Right cardiac atrium (tissue), 5 donors: ENCODE measurements at regions not wholly inside any gene's neighbourhood (a gene's known extent, or its start where the extent isn't known, plus 50 kb on each side); places are given as distances from the start of the nearest gene placed in this dataset.

Source experiments
- ATAC-seq, 2 donors: fragments of 200-7000 bp; cut with Tn5 transposase; one replicate each; pipeline versions ENCODE4 v1.8.0 to v1.9.1; 2020; ENCODE audit warnings: moderate library complexity in 2 of 2, mild to moderate bottlenecking in 1 of 2
- DNase-seq, 3 donors: peaks; one replicate each; pipeline ENCODE4 v3.0.0-alpha.2; 2020
- H3K27ac ChIP-seq: one replicate; pipeline ENCODE4 v1.5.1; 2013; ENCODE audit warnings: mild to moderate bottlenecking, low read length, control low read depth, moderate library complexity
- H3K27me3 ChIP-seq: one replicate; pipeline ENCODE4 v1.6.1; 2013; ENCODE audit not compliant: control insufficient read depth, insufficient read depth
- H3K4me1 ChIP-seq: one replicate; pipeline ENCODE4 v1.6.1; 2013; ENCODE audit warnings: low read length; ENCODE audit not compliant: control insufficient read depth, insufficient read depth
- H3K4me3 ChIP-seq: one replicate; pipeline ENCODE4 v1.5.1; 2013; ENCODE audit warnings: low read length, control low read depth
- H3K9me3 ChIP-seq: one replicate; pipeline ENCODE4 v1.6.1; 2013; ENCODE audit warnings: low read length; ENCODE audit not compliant: control insufficient read depth
- WGBS: extraction: QIAGEN DNeasy Blood & Tissue Kit; methylation state at CpG from one replicate; pipeline ENCODE4 v1.1.7; 2013; 5-methylcytosine and 5-hydroxymethylcytosine counted together
- intact Hi-C, 4 donors: fragments of 100-400 bp; cut with DNase I; formaldehyde crosslinking; loops; one replicate each; pipeline versions ENCODE4 v1.11.0 to v1.14.0; 2022 to 2023
- donor health status: healthy with polysubstance abuse.
- donor health status: DM: no; HTN: yes; CAD: no.
- donor health status: DM: no; HTN: no; CAD: no.
- donor health status: DM: no; HTN: yes; CAD: no; lungs with severe emphysema.
- donor health status: DM: yes; HTN: yes; CAD: no.

- WGBS = 79% methylated on average over 3 of the region's 3 CpGs
These were observed 1006.4 kb upstream of the TMEM132C start for GRCh38 chr12:127260531-127260930.

GRCh38 chr12:127260999-127261398 is 1006.0 kb upstream of the TMEM132C start:
- WGBS = 79% methylated on average over 7 of the region's 7 CpGs

More at GRCh38 chr12:127260531-127260930, 1006.4 kb upstream of the TMEM132C start:
- intact Hi-C loops = no loop called here
- Histone ChIP-seq H3K4me1 (no peaks in the 10 kb centered on the region), H3K27ac (no peak overlapping the region), H3K4me3 (no peak overlapping the region), H3K27me3 (no peaks in the 10 kb centered on the region), H3K9me3 (no peaks in the 10 kb centered on the region)
- ATAC-seq = no peak
- DNase-seq = no peak

GRCh38 chr12:127262615-127263014 is 1004.4 kb upstream of the TMEM132C start:
- Histone ChIP-seq H3K4me1 (no peaks in the 10 kb centered on the region), H3K9me3 (no peaks in the 10 kb centered on the region), H3K4me3 (no peak overlapping the region), H3K27me3 (no peaks in the 10 kb centered on the region), H3K27ac (no peak overlapping the region)
- no peak for ATAC-seq
- no peak for DNase-seq
- WGBS = 70% methylated on average over 1 of the region's 1 CpG
- intact Hi-C loops = no loop called here

More at GRCh38 chr12:127260999-127261398, 1006.0 kb upstream of the TMEM132C start:
- no peak overlapping the region for H3K4me3 ChIP-seq
- intact Hi-C loops = no loop called here
- ATAC-seq (no peak), DNase-seq (no peak)
- H3K9me3 ChIP-seq = no peaks in the 10 kb centered on the region
- no peaks in the 10 kb centered on the region for H3K27me3 ChIP-seq
- H3K4me1 ChIP-seq = no peaks in the 10 kb centered on the region
- H3K27ac ChIP-seq = no peak overlapping the region

- Histone ChIP-seq H3K27me3 (no peaks in the 10 kb centered on the region), H3K4me3 (no peak overlapping the region), H3K4me1 (no peaks in the 10 kb centered on the region), H3K27ac (no peak overlapping the region), H3K9me3 (no peaks in the 10 kb centered on the region)
- DNase-seq (no peak), ATAC-seq (no peak)
- 92% methylated on average over 9 of the region's 9 CpGs for WGBS
- intact Hi-C loops = no loop called here
These were observed 1003.3 kb upstream of the TMEM132C start for GRCh38 chr12:127263621-127264020.

GRCh38 chr12:127267128-127267527 is 999.8 kb upstream of the TMEM132C start:
- Histone ChIP-seq H3K27ac (no peak overlapping the region), H3K27me3 (no peaks in the 10 kb centered on the region), H3K4me3 (no peak overlapping the region), H3K9me3 (no peaks in the 10 kb centered on the region), H3K4me1 (no peaks in the 10 kb centered on the region)
- 86% methylated on average over 4 of the region's 4 CpGs for whole genome bisulfite sequencing
- DNase-seq (no peak), ATAC-seq (no peak)
- intact Hi-C loops = no loop called here

- Histone ChIP-seq H3K27ac (no peak overlapping the region), H3K4me1 (no peaks in the 10 kb centered on the region), H3K4me3 (no peak overlapping the region), H3K27me3 (no peaks in the 10 kb centered on the region), H3K9me3 (no peaks in the 10 kb centered on the region)
- 55% methylated on average over 8 of the region's 8 CpGs for WGBS
- DNase-seq (no peak), ATAC-seq (no peak)
- intact Hi-C loops = no loop called here
These were observed 998.8 kb upstream of the TMEM132C start for GRCh38 chr12:127268213-127268612.

- 68% methylated on average over 6 of the region's 6 CpGs for WGBS
- ATAC-seq (no peak), DNase-seq (no peak)
- H3K27me3 ChIP-seq = no peaks in the 10 kb centered on the region
- intact Hi-C loops = no loop called here
- H3K27ac ChIP-seq = no peak overlapping the region
- H3K9me3 ChIP-seq = no peaks in the 10 kb centered on the region
- no peaks in the 10 kb centered on the region for H3K4me1 ChIP-seq
- H3K4me3 ChIP-seq = no peak overlapping the region
These were observed 998.1 kb upstream of the TMEM132C start for GRCh38 chr12:127268706-127269425.

- intact Hi-C loops = no loop called here
- no peak for ATAC-seq
- Histone ChIP-seq H3K4me1 (no peaks in the 10 kb centered on the region), H3K27ac (no peak overlapping the region), H3K4me3 (no peak overlapping the region), H3K27me3 (peaks cover under 1% of the 10 kb centered on the region), H3K9me3 (no peaks in the 10 kb centered on the region)
- WGBS = 72% methylated on average over 3 of the region's 3 CpGs
- DNase-seq = no peak
These were observed 996.8 kb upstream of the TMEM132C start for GRCh38 chr12:127270193-127270592.

GRCh38 chr12:127271776-127272175 is 995.2 kb upstream of the TMEM132C start:
- H3K27ac ChIP-seq = no peak overlapping the region
- no peaks in the 10 kb centered on the region for H3K4me1 ChIP-seq
- H3K27me3 ChIP-seq = peaks cover 3% of the 10 kb centered on the region
- DNase-seq = no peak
- H3K4me3 ChIP-seq = no peak overlapping the region
- intact Hi-C loops = no loop called here
- ATAC-seq = no peak
- no peaks in the 10 kb centered on the region for H3K9me3 ChIP-seq
- WGBS = 90% methylated on average over 10 of the region's 10 CpGs

- DNase-seq (no peak), ATAC-seq (no peak)
- H3K27me3 ChIP-seq = peaks cover 3% of the 10 kb centered on the region
- H3K27ac ChIP-seq = no peak overlapping the region
- no peaks in the 10 kb centered on the region for H3K9me3 ChIP-seq
- intact Hi-C loops = no loop called here
- H3K4me3 ChIP-seq = no peak overlapping the region
- 68% methylated on average over 2 of the region's 2 CpGs for WGBS
- H3K4me1 ChIP-seq = no peaks in the 10 kb centered on the region
These were observed 994.1 kb upstream of the TMEM132C start for GRCh38 chr12:127272864-127273263.

GRCh38 chr12:127273626-127274025 is 993.3 kb upstream of the TMEM132C start:
- Histone ChIP-seq H3K27ac (no peak overlapping the region), H3K9me3 (no peaks in the 10 kb centered on the region), H3K4me3 (no peak overlapping the region), H3K27me3 (peaks cover 3% of the 10 kb centered on the region), H3K4me1 (no peaks in the 10 kb centered on the region)
- DNase-seq = no peak
- no peak for ATAC-seq
- intact Hi-C loops = no loop called here
- WGBS = 83% methylated on average over 3 of the region's 3 CpGs

- WGBS = 81% methylated on average over 4 of the region's 4 CpGs
- DNase-seq (no peak), ATAC-seq (no peak)
- H3K9me3 ChIP-seq = no peaks in the 10 kb centered on the region
- H3K4me3 ChIP-seq = no peak overlapping the region
- H3K4me1 ChIP-seq = no peaks in the 10 kb centered on the region
- H3K27ac ChIP-seq = no peak overlapping the region
- intact Hi-C loops = no loop called here
- H3K27me3 ChIP-seq = peaks cover 3% of the 10 kb centered on the region
These were observed 991.6 kb upstream of the TMEM132C start for GRCh38 chr12:127275416-127275815.
